Fibroblast of skin of back (primary cell): ENCODE measurements at regions not wholly inside any gene's neighbourhood (a gene's known extent, or its start where the extent isn't known, plus 50 kb on each side); places are given as distances from the start of the nearest gene placed in this dataset.
"Not testable (repeated sequence)": the region's sequence is repeated elsewhere in the genome, so short reads cannot be mapped to it uniquely, and the experiment has no call there.

Experiments
- DNase-seq: peaks from one replicate; pipeline ENCODE4 v3.0.0-alpha.2; 2013

DNA sequence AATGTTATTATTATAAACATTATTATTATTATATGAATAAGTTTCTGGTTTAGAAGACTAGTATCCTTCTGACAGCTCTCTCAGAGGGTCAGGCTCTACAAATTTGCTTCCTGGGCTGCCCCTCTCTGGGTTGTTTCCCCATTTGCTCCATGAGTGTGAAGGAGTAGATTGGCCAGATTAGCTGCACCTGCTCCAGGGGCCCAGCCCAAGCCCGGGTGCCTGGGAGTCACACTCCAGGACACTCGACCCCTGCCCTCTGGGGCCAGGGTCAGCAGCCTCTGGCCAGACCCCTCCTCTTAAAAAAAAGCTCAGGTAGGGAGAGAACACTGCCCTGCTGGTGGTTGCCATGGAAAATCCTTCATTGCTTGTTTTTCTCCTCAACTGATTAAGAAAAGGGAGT, 169.0 kb upstream of the FOXD4L5 start:
- not testable (repeated sequence) for DNase-seq

DNA sequence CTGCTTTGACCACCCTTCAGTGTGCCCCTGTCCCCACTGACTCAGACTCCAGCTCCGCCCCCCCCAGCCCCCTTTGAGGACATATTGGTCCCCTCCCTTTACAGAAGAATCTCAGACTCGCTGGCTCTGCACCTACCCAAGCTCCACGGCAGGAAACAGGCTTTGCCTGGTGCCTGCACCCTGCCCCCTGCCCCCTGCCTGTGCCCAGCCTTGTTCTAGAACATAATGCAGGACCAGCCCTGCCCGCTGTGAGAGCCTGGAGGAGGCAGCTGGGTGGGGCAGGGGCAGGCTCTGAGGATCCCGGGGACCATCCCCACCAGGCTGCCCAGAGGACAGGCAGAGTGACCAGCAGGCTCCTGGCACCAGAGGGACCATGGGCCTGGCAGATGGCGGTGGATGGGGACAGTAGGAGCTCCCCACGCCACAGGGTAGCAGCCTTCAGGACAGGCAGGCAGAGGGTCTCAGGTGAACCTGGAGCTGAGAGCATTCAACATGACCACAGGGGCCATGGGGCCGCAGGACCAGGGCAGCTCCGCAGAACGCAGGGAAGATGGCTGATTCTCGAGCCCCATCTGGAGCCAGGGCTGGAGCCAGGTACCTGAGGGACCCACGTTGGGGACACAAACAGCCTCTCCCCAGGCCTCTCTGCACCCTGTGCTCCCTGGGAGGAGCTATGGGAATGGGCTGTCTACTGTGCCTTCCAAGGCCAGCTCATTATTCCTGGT, 165.0 kb upstream of the FOXD4L5 start:
- not testable (repeated sequence) for DNase-seq

DNA sequence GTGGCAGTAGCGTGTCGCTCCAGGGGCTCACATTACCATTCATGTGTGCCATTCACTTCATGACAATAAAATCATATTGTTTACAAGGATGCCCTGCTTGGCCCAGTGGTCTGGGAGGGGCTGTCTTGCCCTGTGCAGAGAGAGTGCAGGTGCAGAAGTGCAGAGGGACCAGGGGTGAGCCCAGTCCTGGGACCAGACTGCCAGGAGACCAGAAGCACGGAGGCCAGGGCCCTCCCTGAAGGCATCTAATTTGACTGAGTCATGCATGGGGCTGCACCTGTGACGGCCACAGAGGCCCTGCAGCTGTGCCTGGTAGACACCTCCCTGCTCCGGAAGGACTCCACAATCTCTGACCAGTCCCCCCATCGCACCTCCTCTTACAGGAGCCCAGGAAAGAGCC, 164.4 kb upstream of the FOXD4L5 start:
- DNase-seq: no peak

DNA sequence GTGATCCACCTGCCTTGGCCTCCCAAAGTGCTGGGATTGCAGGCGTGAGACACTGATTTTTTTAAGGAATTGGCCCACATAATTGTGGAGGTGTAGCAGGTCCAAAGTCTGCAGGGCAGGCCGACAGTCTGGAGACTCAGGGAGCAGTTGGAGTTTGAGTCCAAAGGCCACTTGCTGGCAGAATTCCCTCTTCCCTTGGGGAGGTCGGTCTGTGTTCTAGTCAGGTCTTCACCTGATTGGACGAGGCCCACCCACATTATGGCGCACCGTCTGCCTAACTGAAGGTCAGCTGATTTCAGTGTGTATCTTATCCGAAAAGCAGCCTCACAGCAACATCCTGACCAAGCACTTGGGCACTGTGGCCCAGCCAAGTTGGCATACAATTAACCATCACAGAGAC, 162.1 kb upstream of the FOXD4L5 start:
- not testable (repeated sequence) for DNase-seq

DNA sequence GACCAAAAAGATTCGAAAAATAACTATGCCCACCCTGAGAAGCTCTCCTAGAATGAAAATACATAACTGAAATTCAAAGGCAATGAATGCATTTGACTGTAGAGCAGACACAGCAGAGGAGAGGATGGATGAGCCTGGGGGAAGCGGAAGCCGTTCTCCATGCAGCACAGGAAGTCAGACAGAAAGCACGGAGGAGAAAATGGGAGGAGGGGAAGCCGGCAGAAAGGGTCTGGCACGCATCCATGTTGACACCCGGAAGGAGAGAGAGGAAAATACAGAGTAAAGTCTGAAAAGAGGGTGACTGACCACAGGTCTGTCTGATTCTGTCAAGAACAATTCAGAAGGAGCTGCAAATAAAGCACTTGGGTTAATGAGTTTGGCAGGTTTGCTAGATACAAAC, 161.0 kb upstream of the FOXD4L5 start:
- not testable (repeated sequence) for DNase-seq

DNA sequence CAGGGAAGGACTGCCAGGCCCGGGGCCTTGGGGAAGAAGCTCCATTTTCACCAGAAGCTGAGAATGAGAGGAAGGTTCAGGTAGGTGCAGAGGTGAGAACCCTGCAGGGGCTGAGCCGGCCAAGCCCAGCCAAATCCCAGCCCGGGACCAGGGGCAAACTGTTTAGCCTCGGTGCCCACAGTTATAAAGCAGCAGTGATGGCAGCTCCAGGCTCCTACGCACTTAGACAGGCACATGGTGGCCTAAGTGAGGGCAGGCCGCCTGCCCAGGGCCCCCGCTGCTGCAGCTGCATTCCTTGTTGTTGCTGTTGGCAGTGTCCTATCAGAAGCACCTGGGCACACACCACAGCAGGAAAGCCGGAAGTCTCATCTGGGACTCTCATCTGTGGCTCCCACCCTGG, 159.9 kb upstream of the FOXD4L5 start:
- no peak for DNase-seq

DNA sequence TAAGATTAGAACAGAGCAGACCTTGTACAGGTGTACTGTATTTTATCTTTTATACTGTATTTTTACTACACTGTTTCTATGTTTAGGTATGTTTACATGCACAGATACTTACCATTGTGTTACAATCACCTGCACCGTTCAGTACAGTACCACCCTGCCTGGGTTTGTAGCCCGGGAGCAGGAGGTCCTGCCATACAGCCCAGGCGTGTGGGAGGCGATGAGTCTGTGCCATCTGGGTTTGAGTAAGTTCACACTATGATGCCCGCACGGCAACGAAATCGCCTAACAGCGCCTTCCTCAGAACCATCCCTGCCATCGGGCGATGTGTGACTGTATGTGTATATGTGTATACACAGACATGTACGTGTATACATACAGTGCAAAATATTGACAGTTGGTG, 157.1 kb upstream of the FOXD4L5 start:
- not testable (repeated sequence) for DNase-seq

DNA sequence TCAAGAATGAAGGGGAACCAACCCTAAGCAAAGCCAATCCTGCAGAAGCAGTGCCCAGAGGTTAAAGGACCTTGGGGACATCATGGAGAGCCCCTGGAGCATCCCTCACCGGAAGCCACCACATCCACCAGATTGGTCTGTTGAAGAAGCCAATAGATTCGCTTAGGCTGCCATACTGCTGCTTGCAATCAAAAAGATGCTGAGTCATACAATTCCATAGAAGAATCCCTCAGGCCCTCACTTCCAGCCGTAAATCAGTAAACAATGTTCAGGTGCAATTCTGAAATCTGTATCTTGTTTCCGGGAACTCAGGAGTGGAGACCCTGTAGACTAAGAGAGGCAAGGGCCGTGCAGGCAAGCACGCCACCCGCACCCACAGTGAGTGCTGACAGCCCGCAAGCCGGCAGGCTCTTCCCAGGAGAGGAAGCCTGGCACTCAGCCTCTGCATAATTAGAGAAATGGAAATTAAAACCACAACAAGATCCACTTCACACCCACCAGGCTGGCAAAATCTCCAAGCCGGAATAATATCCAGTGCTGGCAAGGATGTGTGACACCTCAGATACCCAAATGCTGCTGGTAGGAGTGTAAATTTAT, 156.4 kb upstream of the FOXD4L5 start:
- not testable (repeated sequence) for DNase-seq

DNA sequence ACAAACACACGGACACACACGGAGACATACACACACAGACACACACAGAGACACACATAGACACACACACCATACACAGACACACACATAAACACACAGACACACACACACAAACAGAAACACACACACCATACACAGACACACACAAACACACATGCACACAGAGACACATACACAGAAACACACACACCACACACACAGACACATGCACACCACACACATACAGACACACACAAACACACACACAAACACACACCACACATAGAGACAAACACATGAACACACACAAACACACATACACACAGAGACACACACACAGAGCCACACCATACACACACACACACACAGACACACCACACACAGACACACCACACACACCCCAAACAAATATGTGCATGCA, 152.7 kb upstream of the FOXD4L5 start:
- no peak for DNase-seq

DNA sequence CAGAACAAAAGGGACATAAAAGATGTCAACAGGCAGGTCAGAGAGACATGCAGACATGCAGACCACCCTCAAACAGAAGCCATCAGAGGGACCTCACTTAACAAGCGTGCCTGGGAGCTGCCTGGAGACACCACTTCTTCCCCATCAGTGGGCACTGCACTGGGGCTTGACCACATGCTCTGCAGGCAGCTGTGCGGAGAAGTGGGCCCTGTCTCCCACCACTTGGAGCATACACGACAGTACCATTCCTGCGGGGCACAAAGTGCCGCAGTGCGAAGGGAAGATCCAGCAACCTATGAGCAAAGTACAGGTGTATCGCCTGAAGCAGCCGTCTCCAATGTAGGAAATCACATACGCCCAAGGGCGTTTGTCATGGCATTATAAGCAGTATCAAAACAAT, 150.5 kb upstream of the FOXD4L5 start:
- DNase-seq: no peak

DNA sequence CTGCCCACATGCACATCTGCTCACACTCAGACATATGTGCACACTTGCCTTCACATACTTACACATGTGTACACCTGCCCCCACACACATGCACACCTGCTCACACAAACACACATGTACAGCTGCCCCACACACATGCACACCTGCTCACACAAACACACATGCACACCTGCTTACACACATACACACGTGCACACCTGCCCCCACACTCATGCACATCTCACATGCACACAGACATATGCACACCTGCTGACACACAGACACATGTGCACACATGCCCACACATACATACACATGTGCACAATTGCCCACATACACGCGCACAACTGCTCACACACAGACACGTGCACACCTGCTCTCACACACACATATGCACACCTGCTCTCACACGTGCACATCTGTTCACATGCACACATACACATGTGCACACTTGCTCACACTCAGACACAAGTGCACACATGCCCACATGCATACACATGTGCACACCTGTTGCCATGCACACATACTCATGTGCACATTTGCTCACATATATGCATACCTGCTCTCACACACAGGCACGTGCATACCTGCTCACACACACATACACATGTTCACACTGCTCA, 147.8 kb upstream of the FOXD4L5 start:
- DNase-seq: no peak

DNA sequence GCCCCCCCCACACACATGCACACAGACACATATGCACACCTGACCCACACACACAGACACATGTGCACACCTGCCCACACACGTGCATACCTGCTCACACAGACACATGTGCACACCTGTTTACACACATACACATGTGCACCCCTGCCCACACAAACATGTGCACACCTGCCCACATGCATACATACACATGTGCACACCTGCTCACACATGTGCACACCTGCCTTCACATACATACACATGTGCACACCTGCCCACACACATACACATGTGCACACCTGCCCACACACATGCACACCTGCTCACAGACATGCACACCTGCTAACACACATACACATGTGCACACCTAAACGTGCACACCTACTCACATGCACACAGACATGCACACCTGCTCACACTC, 147.0 kb upstream of the FOXD4L5 start:
- no peak for DNase-seq

DNA sequence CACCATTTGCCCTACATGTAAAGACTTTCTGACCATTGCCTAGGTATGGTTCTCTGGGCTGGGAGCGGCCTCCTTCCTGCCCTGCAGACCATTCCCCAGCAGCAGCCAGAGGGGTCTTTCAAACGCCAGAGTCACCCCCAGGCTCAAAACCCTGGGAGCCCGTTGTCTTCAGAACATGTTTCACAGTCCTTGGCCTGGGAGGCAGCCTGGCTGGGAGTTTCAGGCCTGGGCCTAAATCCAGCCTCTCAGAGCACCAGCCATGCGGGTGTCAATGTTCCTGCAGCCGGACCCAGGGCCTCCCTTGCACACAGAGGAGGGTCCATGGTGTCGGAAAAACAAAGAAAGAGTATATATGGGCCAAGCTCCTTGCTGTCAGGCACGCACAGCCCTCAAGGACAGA, 145.2 kb upstream of the FOXD4L5 start:
- no peak for DNase-seq

DNA sequence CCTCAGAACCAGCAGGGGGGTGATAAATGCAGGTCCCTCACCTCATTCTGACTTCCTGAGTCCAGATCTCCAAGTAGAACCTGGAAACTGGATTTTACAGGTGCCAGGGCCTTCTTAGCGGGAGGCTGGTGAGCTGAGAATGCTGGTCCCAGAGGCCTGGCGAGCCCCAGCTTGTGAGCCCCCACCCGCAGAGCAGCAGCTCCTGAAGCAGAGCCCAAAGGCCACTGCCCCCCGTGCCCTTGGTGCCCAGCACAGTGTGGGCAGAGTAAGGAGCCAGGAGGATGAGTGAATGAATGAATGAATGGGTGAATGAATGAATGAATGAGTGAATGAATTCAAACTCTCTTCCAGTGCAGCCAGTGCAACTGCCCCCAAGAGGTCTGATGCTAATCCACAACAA, 142.4 kb upstream of the FOXD4L5 start:
- DNase-seq: not testable (repeated sequence)

DNA sequence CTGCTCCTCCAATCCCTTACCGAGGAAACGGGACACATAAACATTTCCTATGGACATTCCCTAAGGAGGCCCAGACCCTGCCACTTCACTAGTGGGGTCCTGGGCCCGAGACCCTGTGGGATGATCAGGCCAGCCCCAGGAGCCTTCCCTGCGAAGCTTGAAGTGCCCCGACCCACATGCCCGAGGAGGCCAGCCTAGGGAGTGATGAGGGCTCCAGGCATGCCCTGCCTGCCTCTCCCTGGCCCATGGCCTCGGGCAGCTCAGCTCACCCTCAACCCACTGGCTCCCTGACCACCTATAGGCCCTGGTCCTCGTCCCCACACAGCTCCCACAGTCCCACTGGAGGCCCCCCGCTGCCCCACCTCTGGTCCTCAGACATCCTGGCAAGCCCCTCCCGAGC, 141.8 kb upstream of the FOXD4L5 start:
- DNase-seq: not testable (repeated sequence)

DNA sequence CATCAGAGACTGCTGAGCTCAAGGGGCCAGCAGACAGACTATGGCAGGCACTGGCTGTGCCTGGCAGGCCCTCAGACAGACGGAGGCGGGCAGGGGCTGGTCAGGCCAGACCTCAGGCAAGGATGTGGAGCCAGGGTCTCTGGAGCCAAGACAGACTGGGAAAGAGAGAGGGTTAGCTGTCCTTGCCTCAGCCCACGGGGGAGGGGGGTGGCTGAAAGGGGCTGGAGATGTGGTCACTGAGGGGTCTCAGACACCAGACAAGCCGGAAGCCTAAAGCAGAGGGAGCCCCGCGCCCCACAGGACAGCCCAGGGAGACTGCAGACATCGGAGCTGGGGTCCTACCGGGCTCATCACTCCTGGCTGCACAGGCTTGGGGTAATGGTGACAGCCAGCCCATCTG, 141.2 kb upstream of the FOXD4L5 start:
- DNase-seq: no peak

DNA sequence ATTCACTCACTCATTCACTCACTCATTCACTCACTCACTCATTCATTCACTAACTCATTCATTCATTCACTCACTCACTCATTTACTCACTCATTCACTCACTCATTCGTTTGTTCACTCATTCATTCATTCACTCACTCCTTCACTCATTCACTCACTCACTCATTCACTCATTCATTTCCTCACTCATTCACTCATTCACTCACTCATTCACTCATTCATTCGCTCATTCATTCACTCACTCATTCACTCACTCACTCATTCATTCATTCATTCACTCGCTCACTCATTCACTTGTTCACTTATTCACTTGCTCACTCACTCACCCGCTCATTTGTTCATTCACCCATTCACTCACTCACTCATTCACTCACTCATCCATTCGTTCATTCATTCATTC, 140.2 kb upstream of the FOXD4L5 start:
- DNase-seq: not testable (repeated sequence)

DNA sequence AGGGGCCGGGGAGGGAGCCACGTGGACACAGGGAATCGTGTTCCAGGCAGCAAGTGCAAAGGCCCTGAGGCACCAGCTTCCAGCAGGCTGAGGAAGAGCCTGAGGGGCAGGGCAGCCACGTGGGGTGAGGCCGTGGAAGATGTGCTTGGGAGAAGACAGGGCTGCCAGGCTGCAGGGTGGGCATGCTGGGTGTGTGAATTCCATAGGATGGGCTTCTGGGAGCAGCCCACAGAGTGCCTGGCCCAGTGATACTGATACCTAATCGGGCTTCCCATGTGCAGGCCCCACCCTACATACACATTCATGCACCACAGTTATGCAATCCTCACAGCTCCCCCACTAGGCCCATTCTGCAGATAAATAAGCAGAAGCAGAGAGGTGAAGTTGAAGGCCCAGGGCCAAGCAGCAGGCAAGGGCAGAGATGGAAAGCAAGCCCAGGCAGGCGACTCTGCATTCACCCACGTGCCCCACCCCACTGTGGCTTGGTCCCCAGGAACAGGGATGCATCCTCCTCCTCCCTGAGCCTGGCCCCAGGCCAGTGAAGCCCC, 139.5 kb upstream of the FOXD4L5 start:
- not testable (repeated sequence) for DNase-seq

DNA sequence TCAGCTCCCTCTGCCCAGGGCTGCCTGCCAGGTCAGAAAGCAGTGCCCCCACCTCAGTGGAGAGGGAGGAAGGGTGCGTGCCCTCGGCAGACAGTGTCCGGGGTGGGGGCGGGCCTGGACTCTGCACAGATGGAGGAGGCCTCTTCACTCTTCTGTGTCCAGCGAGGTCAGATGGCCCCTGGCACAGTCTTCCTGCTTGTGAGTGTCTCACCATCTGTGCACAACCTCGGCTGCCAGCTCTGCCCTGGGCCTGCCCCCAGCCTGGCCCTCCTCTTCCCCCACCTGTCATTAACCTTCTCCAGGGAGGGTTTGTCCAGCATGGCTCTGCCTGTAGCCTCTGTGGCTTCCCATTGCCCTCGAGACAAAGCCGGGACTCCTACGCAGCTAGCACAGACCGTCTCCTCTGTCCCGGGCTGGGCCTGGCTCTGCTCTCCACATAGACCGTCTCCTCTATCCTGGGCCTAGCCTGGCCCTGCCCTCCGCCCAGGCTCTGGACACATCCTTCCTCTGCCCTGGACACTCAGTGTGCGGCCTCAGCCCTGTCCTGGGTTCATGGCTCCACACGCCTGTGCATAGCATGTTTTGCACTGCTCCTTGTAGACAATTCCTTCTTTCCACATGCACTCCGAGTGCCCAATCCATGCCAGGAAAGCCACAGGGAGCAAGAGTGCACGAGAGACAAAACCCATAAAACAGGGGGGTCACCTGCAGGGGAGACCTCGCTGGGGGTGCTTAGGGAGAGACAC, 138.9 kb upstream of the FOXD4L5 start:
- DNase-seq: not testable (repeated sequence)

DNA sequence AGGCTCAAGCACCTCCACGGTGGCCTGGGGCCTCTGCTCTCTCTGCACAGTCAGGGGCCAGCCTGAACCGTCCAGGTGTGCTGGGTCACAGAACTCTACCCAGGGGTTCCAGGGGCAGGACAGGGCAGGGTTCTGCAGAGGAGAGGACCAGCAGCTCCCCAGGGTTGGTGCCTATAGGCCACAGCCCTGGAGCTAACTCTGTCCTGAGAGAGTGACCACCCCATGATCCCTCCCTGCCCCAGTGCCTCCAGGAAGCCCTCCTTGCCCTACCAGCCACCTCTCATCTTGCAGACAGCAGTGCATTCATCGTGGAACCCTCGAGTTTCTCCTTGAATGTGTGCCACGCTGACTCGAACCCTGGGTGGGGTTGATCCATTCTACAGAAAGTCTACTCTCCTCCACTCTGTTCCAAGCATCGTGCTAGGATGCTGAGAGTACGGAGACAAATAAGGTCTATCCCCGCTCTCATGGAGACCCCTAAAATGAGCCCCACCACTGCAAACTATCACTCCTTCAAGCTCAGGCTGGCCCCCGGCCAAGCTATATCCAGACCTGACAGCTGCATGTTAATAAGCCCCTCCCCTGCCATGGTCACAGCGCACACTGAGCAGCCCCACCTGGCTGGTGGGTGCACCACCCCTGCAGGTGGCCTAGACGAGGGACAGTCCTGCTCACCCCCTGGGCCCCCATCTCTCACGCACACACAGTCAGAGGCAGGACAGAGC, 138.1 kb upstream of the FOXD4L5 start:
- DNase-seq: not testable (repeated sequence)

DNA sequence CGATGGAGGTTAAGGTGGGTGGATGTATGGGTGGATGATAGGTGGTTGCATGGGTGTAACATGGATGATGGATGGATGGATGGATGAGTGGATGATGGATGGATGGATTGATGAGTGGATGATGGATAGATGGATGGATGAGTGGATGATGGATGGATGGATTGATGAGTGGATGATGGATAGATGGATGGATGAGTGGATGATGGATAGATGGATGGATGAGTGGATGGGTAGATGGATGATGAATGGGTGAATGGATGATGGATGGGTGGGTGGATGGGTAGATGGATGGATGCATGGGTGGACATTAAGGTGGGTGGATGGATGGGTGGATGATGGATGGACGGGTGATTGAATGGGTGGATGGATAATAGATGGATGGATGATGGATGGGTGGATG, 136.5 kb upstream of the FOXD4L5 start:
- not testable (repeated sequence) for DNase-seq

DNA sequence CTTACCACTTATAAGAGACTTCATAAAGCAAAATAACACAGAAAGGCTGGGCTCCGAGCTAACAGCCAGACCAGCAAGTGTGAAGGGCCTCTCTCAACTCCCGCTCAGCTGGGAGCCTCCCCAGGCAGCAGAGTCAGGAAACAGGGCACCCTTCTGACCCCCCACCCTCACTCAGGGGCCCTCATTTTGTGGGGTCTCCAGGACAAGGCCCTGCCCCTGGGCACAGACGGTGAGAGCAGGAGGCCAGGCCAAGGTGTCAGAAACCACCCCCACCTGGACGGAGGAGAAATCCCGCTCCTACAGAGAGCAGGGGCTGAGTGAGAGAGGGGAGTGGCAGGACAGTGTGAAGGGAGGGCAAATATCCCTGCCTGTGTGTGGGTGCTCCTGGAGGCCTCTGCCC, 135.8 kb upstream of the FOXD4L5 start:
- no peak for DNase-seq
